GM18867 (cell line): ENCODE measurements at regions not wholly inside any gene's neighbourhood (a gene's known extent, or its start where the extent isn't known, plus 50 kb on each side); places are given as distances from the start of the nearest gene placed in this dataset.

Experiments
- ATAC-seq: cut with Tn5 transposase; IDR thresholded peaks from one replicate; pipeline ENCODE4 v1.9.1; 2021; ENCODE audit warnings: mild to moderate bottlenecking, moderate library complexity; ENCODE audit not compliant: unreplicated experiment

- peak; percentile 38 for ATAC-seq
Measured at GRCh38 chr1:87600854-87601253, 272.2 kb downstream of the LMO4 start.

DNA sequence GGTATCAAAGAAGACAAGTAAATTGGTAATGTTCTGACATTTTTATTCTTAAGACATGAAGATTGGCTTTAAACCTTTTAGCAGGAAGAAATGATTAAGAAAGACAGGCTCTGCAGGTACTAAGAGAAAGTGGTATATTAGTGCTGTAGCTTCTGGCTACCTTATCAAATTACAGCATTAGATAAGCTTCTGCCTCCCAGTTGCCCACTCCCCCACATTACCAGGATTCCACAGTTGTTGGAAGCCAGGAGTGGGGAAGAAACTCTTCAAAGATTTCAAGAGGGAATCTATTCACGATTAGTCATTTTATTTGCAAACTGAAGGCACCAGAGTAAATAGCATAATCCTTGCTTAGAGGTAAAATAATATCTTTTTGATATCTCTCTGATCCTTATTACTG lies 274.9 kb downstream of the LMO4 start:
- no peak for ATAC-seq

- ATAC-seq, result no peak
Measured at GRCh38 chr1:87612956-87613355, 284.3 kb downstream of the LMO4 start.

GRCh38 chr1:87615491-87615890 lies 286.8 kb downstream of the LMO4 start:
- ATAC-seq, result no peak

DNA sequence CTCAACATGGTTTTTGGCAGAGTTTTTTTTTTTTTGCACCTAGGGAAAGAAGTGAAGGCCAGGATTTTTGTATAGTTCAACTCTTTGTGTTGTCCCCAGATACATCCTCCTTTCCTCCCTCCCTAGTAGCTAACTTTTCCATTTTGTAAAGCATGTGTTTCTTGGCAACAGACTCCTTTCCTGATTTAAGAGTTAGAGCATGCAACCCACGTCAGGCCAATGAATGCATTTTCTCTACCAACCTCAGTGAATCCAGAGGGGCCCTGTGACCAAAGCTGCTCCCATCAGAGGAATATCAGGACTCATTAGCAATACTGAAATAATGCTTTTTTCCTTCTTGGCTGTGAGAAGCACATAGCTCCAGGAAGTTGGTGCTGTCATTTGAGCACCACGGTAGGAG lies 287.2 kb downstream of the LMO4 start:
- no peak for ATAC-seq

GRCh38 chr1:87620807-87621206 lies 292.1 kb downstream of the LMO4 start:
- ATAC-seq, result no peak

- ATAC-seq, result no peak
Measured at GRCh38 chr1:87629673-87630072, 301.0 kb downstream of the LMO4 start.

DNA sequence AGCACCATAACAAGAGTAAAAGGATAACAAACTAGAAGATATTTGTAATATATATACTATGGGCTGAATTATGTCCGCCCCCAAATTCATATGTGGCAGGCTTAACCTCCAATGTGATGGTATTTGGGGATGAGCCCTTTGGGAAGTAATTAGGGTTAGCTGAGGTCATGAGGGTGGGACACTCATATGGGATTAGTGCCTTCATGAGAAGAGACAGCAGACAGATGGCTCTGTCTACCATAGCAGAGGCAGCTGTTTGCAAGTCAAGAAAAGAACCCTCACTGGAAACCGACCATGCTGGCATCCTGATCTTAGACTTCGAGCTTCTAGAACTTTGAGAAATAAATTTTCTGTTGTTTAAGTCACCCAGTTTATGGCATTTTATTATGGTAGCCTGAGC lies 303.6 kb downstream of the LMO4 start:
- ATAC-seq, result no peak

DNA sequence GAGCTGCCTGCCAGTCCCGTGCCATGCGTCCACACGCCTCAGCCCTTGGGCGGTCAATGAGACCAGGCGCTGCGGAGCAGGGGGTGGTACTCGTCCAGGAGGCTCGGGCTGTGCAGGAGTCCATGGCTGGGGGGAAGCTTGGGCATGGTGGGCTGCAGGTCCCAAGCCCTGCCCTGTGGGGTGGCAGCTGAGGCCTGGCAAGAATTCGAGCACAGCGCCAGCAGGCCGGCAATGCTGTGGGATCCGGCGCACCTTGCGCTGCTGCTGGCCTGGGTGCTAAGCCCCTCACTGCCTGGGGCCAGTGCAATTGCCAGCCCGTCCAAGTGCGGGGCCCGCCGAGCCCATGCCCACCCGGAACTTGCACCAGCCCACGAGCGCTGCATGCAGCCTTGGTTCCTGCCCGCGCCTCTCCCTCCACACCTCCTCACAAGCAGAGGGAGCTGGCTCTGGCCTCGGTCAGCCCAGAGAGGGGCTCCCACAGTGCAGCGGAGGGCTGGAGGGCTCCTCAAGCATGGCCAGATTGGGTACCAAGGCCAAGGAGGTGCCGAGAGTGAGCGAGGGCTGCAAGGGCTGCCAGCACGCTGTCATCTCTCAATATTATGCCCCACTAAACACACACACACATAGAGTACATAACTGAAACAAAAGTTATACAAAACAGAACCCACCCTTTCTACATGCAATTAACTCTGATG lies 307.7 kb downstream of the LMO4 start:
- no peak for ATAC-seq

DNA sequence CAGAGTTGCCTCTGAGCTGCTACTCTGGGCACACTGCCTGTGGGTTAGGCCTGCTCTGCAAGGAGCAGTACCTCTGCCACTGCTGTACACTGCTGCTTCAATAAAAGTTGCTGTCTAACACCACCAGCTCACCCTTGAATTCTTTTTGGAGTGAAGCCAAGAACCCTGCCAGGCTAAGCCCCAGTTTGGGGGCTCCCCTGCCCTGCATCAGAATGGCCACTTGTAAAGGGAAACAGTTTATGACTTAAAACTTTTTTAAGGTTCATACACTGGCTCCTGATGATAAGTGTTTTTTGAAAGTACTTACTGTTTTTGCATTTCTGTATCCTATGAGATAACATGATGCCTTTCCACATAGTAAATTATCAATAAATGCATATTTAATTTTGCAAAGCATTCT lies 310.0 kb downstream of the LMO4 start:
- no peak for ATAC-seq

DNA sequence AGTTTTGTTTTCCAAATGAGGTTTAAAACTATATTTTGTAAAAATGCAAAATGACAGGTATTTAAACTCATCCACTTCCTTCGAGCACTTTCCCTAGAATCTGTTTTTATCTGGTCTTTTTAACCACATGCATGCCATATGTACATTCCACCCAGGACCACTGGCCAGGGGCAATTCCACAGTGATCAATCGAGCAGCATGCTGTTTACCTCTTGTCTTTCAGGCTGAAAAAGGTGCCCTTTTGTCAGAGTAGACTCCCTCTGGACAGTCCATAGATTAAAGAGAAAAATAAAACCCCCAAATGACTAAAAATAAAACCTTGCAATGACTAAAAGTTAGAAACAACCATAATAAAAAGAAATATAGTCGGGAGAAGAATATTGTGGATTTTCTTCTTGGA lies 313.3 kb downstream of the LMO4 start:
- no peak for ATAC-seq

DNA sequence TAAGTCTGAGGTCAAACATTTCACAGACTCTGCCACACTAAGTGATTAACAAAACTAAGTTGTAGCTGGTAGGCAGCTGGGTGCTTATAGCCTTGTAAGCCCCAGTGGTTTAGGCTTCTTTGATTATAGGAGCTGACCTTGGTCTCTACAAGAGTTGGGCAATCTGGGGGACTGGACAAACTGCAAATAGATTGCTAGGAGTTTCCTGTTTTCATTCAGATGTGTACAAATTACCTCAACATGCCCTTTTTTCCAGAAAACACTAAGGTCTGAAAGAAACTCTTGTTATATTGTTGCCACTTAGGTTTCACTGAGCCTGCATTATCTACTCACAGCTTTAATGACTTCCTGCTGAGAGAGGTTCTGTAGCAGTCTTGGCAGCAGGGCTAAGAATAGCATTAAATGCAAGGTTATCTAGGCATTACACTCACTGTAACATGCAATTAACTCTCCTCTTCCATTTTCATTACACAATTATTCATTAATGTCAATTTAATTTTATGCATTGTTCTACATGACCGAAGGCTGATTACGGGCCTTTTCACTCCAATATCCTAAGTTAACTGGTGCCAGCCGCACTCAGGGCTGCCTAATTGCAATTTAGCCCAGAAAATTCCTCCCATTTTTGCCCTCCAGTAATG lies 314.0 kb downstream of the LMO4 start:
- ATAC-seq, result no peak

DNA sequence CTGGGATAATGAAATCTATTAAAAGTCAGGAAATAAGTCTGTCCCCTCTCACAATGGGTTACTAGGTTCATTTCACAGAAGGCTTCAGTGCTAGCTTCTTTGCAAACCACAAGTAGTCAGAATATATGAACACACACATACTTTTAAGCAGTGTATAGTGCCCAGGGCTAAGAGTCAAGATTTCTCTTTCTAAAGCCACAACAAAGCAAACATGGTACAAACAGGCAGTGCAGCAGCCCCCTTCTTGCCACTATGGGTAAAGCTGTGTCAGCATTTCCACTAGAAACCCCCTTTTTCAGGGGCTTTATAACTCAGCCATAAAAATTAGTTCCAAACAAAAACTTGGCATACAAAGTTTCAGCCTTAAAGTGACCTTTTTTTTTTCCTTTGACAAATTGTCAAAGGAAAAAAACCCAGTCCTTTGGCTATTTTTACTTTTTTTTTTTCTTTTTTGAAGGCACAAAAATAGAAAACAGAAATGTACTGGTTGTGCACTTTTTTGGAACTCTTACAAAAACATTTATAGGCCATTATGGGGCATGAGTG lies 315.4 kb downstream of the LMO4 start:
- ATAC-seq, result no peak

DNA sequence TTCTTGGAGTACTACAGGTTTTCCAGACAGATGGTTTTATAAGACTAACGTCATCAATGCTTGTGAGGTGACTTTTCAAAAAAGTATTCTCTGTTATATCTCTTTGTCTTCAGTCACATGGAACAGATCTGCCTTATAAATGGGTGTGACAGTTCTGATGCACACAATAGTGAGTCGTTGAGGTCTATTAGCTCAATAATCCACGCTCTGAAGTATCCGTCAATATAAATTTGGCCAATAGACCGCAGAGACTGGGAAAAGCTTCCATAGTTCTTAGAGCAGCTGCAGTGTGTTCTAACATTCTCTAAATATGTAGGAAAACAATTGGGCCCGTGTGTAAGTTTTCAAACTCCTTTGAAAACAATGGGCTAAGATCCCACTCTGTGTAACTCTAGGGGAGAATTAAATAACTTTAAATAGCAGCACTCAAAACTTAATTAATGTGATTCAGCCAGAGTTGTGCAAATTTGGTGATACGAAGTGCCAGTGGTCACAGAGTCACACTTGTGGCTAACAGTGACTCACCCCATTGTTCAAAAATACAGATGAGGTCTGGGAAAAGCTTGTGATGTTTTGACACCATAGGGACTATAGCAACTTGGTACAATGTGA lies 316.0 kb downstream of the LMO4 start:
- ATAC-seq, result no peak

- ATAC-seq, result no peak
Measured at GRCh38 chr1:87647430-87648177, 318.9 kb downstream of the LMO4 start.

DNA sequence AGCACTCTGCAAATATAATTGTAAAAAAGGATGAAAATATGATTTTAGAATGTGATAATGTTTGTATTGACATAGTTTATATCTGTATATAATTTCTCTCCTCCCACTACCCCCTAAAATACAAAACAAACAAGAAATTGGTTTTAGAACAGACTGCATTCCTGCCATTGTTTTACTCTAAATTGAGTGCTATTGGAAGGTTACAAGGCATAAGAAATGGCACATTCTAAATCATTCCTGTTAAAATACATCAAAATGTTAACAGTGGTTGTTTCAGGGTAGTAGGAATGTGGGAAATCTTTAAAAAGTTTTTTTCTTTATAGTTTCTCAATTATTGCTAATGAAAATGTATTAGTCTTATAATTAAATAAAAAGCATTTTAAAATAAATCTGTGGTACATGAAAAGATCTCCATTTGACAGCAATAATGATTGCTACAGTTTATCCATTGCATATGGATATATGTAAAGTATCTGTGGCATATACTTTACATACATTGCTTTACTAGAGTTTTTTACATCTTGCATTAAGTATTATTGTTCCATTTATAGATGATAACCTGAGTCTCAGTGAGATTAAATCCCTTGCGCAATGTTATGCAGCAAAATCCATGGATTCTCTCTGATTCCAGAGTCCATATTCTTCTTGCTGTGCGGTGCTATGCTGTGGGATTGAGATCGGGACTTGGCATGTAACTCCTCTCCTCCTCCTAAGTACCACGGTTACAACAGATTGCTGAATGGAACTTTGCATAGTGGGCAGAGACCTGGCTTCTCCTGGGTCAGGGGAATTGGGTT lies 319.8 kb downstream of the LMO4 start:
- ATAC-seq, result no peak

GRCh38 chr1:87650306-87650705 lies 321.6 kb downstream of the LMO4 start:
- no peak for ATAC-seq

DNA sequence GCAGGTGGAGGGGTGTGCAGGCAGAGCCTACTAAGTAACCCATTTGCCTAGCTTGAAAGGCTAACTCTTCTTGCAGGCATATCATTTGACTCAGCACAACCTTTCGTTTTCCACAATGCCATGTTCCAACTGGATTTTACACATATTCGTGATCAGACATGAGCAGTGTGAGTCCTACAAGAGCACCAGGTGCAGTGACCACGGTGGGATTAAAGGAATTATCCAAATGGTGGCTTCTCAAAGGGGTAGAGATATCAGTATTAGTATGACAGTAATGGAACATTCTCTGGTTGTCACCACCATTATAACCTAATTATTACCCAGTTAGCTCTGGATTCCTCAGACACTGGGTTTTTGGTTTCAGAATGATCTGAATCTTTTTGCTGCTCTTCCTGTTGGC lies 323.5 kb downstream of the LMO4 start:
- ATAC-seq, result no peak

GRCh38 chr1:87665151-87665550 lies 336.5 kb downstream of the LMO4 start:
- no peak for ATAC-seq

- ATAC-seq, result no peak
Measured at GRCh38 chr1:87666681-87667080, 338.0 kb downstream of the LMO4 start.

- no peak for ATAC-seq
Measured at GRCh38 chr1:87669674-87670073, 341.0 kb downstream of the LMO4 start.
